GM19468 (cell line): ENCODE measurements at regions not wholly inside any gene's neighbourhood (a gene's known extent, or its start where the extent isn't known, plus 50 kb on each side); places are given as distances from the start of the nearest gene placed in this dataset.
"Not testable (repeated sequence)": the region's sequence is repeated elsewhere in the genome, so short reads cannot be mapped to it uniquely, and the experiment has no call there.

Experiments used
- ATAC-seq: cut with Tn5 transposase; IDR thresholded peaks from one replicate; pipeline ENCODE4 v1.9.1; 2021; ENCODE audit warnings: mild to moderate bottlenecking, moderate library complexity, moderate number of reproducible peaks; ENCODE audit not compliant: unreplicated experiment; ENCODE audit errors: extremely low read depth

DNA sequence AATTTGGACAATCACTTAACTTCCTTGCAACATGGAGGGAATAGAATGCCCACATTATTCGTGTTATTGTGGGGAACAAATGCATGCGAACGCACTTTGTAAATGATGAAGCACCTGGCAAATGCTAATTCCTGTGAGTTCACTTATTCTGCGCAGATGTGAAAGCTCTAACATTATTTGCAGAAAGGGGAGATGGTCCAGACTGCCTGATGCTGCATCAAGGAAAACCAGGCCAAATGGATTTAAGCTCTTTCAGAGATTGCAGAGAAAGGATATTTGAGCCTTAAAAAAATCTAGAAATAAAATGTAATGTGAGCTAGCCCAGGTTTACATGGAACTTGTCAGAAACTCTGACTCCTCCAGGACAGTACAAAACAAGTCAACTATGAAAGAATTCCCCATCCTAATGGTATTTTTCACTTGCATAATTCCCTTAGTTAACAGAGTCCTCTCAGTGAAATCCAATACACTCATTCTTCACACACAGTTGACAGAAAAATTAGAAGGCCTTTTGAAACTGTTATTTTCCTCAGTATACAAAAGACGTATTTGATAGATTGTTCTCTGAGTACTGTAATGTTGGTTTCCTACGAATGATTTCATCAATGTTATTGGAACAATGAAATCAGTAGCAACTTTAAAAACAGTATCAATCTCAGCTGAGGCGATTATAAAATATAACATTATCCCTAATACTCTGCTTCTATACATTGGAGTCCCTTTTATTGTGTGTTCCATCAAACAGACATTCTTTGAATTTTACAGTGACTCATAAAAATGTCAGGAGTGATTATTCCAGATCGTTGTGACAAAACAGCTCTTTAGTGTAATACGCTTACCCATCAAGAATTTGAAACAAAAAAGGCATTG, 136.3 kb upstream of the ANK3 start:
- ATAC-seq = no peak

DNA sequence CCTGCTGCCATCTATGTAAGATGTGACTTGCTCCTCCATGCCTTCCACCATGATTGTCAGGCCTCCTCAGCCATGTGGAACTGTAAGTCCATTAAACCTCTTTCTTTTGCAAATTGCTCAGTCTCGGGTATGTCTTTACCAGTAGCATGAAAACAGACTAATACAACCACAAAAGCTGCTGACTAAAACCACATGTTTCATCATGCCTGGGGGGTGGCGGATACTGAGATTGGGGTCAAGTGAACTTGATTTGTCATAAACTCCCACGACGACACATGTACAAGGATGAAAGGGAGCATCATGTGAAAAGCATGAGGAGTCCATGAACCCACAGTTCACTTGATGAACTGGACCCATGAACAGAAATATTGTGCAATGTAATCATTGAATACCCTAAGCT, 134.9 kb upstream of the ANK3 start:
- ATAC-seq = no peak

DNA sequence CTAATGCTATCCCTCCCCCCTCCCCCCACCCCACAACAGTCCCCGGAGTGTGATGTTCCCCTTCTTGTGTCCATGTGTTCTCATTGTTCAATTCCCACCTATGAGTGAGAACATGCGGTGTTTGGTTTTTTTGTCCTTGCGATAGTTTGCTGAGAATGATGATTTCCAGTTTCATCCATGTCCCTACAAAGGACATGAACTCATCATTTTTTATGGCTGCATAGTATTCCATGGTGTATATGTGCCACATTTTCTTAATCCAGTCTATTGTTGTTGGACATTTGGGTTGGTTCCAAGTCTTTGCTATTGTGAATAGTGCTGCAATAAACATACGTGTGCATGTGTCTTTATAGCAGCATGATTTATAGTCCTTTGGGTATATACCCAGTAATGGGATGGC, 133.7 kb upstream of the ANK3 start:
- not testable (repeated sequence) for ATAC-seq

DNA sequence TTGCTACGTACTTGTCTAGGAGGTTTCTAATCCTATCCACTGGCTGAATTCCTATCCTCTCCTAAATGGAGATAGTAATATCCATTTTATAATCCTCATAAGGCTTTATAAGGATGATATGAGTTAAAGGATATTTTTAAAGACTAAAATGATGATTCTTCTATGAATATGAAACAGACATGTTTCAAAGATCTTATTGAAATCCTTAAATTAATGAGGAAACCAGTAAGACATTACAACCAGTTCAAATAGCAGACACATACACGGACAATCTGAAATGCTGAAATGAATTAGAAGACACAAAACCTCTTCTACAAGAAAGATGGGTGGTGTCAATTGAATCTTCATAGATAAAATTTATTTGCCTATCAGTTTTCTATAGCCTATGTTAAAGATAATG, 132.9 kb upstream of the ANK3 start:
- ATAC-seq = no peak

DNA sequence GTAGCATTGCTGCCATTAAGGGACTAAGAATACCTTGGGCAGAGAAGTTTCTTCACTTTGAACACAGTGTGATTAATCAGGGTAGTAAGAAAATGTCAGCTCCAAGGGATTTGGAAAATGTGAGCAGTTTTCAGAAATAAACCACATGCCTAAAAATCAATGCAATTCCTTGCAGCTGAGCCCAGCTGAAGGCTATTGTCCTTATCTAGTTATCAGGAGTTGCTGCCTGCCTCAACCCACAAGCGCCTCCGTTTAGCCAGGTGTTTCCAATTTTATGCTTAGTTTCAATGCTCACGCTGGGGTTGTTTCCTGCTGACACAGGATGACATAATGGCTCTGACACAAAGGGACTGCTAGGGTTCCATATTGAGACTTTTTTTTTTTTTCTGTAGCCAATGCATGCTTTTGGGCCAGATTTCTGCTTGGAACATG, 132.3 kb upstream of the ANK3 start:
- no peak for ATAC-seq

DNA sequence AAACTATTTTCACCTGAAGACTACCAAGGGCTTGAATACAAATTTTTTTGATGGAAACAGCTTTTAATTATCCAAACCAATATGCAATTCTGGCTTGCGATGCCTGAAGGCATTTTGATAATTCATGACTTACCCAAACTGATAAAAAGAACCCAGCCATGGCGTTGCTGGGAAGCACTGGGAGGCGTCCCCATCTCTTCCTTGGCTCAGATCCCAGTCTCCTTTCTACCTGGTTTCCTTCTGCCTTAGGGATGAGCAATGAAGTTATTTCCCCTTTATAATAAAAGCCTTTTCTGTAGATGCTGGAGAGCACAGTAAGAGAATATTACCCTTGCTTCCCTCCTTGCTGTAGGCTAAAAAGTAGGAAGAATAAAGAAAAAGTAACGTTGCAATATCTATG, 129.1 kb upstream of the ANK3 start:
- ATAC-seq = no peak

DNA sequence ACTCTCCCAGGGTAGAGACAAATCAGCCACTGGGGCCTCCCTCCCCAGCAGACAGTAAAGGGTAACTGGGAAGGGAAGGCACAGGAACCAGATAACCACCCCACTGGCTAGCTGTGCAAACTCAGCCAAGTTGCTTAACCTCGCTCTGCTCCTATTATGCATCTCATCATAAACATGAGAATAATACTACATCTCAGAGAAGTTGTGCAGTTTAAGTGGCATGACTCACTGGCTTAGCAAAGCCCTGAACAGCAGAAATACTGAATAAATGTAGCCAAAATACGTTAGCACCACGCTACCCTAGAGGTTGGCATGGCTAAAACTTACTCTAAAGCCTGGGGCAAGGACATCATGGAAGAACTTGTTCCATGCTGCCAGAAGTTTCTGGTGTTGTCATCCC, 128.1 kb upstream of the ANK3 start:
- ATAC-seq = no peak

DNA sequence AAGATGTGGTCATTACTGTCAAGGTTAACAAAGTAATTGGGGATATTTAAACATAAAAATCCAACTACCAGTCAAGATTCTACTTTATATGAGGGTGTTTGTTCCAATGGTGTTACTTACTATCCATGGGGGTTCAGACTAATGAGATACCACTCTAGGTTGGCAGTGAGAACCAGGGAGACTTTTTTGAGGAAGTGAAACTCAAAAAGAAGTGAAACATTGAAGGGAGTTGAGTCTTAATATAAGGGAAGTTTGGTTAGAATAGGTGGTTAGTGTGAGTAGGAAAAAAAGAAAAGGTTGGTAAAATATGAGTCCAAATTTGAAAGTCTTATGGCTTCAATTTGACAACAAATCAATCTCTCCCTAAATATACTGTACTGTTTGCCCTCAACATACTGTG, 123.6 kb upstream of the ANK3 start:
- ATAC-seq = peak; percentile 68

DNA sequence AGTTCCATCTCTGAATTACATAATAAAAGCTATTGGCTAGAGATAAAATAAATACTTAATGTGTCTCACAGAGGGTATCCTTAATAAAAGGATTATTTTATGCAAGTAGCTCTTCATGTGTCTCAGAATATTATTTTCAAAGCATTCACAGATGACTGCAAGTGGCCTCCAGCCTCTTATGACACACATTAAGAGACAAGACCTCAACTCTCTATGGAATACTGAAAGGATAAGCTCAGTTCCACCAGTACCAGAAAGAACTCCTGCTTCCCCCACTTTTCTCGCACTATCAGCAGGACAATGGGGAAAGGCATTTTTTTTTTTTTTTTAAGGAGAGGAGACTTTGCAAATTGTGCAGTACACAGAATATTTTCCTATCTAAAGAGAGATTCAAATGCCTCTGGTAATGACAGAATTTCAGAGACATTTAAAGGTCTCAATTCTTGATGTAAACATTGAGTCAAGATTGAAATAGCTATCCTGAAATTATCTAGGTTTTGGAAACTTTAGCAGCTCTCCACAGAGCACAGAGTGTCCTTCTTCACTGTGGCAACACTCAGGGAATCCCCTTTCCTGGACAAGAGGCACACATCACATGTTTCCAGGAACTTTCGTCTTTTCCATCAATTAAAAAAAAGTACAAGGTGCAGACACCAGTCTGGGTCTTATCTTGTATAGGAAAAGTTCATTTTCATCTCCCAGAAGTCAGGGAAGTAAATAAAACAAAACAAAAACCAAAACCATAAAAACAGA, 122.0 kb upstream of the ANK3 start:
- ATAC-seq = no peak

DNA sequence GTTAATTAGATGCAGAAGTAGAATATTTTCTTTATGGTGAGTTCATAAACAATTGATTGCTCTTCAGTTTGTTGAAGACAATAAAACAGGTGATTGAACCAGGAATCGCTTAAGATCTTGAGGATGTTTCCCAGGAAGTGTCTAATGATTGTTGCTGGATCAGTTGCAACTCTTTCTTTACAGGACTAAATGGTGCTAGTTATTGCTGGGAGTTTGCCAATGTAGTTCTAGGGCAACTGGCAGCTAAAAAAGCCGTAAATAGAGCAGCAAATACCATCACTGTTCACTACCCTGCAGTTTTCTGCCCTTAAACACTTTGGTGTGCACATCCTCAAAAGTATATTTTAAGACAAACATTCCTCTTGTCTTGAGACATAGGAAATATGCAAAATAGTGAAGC, 119.2 kb upstream of the ANK3 start:
- no peak for ATAC-seq

DNA sequence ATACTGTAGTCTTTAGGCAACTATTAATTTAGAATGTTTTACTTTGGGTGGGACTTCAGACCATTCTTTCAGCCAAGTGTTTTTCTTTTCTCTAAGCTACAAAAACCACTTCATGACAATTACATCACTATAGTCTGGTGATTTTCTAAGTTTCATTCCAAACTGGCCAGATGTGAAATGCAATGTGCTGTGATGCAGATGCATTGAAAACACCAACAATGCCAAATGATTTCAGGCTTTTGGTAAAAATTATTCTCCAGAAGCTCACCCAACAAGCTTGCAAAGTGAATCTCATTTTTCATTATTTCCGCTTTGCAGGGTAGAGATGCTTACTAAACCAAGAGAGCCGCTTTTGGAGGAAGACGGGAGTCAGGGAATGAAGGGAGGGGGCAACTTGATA, 118.4 kb upstream of the ANK3 start:
- no peak for ATAC-seq

DNA sequence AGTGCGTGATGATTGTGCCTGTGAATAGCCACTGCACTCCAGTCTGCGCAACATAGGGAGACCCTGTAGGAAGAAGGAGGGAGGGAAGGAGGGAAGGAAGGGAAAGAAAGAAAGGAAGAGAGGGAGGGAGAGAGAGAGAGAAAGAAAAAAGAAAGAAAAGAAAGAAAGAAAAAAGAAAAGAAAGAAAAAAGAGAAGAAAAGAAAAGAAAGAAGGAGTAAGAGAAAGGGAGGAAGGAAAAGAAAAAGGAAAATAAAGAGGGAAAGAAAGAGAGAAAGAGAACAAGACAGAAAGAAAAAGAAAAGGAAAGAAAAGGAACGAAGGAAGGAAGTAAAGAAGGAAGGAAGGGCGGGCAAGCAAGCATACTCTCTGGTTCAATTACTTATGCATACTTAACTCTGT, 112.9 kb upstream of the ANK3 start:
- ATAC-seq = no peak

DNA sequence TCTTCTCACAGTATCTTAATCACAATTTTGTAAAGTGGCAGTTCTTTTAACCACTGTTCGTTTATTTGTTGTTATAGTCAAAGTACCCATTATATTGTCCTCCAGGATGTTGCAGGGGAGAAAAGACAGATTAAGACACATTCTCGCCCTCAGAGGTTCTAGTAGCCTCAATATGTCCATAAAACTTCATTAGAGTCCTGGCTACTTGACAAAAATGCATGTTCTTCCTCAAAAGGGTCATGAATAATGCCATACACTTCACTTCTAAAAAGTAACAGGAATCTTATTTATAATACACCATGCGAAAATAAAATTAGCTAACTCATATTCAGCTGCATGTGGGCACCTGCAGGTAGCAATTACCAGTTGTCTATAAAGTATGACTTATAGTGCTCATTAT, 109.3 kb upstream of the ANK3 start:
- no peak for ATAC-seq

DNA sequence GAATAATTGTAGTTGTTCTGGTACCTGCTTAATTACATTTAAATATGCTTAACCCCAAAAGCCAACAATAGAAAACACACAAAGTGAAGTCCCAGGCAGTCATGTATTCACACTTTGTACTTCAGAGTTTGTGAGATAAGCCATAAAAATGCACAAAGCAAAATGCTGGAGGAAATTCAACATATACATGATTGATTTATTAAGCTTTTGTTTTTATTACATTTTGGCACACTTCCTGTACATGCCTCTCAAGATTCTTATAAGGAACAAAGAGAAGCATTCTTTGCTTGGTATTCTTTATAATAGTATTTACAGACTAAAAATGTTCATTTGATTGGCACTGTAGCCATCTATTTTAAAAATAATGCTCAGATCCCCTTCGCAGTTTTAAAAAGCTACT, 107.7 kb upstream of the ANK3 start:
- ATAC-seq = no peak

DNA sequence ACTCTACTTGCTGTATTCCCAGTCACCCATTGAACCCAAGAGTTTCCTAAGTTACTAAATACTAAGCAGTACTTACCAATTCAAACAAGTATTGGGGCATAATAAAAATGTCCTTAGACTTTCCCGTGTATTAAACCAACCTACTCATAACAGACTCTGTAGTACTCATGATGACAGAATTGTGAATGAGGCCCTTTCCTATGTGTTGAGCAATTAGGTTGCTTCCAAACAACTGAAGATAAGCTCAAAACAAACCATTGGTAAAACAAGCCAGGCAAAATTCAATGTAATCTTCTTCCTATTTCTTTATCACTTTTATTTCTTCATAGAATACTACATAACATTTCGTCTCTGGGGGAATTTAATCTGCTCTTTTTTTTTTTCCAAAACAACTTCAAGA, 106.5 kb upstream of the ANK3 start:
- no peak for ATAC-seq

DNA sequence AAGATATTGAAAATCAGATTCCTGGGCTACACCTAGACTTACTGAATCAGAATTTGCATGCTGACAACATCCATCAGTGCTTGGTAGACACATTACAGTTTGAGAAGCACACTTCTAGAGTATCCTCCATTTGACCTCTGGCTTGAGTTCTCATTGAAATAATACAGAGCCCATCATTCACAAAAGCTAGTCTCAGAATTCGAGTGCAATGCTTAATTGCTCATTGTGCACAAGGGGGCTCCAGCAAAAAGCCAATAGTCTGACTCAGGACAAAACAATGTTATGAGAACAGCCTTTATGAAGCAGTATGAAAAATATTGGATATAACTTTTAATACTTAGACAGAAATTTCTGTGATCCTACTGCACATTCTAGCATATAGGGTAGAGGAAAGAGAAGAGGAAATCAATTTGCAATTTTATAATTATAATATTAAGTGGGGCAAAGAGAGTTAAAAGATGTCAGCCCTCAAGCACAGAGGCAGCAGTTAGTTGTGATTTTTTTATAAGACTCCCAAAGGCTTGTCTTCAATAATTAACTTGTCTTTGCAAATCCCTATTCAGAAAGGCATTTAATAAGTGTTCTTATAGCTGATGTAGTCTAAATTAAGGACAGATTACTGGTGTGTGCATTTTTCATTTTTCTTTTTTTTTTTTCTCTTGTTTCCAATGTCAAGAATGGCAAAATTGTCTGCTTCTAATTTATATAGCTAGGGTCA, 105.8 kb upstream of the ANK3 start:
- ATAC-seq = no peak

DNA sequence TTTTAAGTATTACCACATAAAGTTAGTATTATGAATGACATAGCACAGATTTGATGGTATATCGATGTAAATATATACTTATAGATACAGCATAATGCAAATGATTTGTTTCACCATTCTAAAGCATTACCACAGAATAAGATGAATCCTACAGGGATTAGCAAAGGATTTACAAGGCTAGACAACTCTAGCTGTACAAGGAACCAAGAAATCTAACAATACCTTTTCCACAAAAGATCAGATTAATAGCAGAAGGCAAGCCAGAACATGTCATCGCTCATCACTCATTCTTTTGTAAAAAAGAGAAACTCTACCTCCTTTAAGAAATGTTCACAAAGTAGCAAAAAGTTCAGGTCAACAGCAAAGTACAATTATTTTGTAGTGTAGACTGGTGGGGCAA, 105.1 kb upstream of the ANK3 start:
- no peak for ATAC-seq

DNA sequence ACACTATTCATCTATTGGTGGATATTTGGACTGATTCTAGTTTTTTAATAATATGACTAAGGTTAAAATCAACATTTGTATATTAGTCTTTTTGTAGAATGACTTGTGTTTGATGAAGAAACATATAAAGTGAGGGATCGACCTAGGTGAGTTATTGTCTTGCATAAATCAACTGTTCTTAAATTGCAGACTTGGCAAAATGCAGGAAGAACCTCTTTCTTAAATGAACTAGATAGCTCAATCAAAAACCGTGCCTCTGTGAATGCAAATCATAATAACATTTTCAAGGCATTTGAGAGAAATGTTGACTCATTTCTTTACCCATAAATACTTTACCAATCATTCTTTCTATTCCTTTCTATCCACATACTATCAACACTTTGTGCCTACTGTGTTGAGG, 101.5 kb upstream of the ANK3 start:
- no peak for ATAC-seq

DNA sequence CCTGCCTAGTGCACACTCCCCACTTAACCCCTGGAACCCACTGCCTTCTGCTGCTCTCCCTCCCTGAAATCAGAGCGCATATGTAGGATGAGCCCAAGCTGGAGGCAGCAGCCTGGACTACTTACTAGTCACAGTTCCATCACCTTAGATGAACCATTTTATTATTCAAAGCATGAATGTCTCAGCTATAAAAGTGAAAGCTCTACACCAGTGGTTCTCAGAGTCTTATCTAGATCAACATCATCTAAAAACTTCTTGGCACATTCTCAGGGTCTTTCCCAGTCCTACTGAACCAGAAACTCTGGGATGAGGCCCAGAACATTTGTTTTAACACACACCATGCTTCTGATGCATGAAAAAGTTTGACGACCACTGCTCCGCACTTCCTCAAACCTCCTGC, 100.3 kb upstream of the ANK3 start:
- no peak for ATAC-seq

DNA sequence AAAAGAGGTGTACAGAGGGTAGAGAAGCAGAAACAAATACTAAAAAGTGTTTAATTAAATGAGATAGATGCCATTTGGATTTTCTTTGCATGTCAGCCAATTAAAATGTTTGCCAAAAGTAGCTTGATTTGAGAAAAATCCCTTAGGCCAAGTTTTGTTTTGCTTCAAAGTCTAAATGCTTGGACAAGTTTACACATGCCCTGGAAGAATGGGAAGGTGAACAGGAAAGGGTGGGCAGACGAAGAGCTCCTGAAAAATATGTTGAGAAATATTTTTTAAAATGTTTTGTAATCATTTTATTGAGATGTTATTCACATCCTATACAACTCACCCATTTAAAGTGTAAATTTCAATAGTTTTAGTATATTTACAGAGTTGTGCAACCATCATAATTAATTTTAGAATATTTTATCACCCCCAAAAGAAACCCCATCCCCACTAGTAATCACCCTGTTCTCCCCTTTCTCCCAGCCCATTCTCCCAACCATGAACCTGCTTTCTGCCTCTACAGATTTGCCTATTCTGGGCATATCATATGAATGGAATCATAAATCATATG, 98.5 kb upstream of the ANK3 start:
- no peak for ATAC-seq

DNA sequence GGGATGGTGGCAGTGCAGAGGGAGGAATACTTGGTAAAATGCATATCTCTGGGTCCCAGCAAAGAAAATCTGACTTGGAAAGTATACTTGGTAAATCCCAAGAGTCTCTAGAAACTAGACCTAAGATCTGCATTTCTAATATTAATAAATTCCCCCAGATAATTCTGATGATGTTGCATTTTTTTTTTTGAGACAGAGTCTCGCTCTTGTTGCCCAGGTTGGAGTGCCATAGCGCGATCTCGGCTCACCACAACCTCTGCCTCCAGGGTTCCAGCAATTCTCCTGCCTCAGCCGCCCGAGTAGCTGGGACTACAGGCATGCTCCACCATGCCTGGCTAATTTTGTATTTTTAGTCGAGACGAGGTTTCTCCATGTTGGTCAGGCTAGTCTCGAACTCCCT, 97.9 kb upstream of the ANK3 start:
- no peak for ATAC-seq
